GM12873 (cell line): ENCODE measurements at regions not wholly inside any gene's neighbourhood (a gene's known extent, or its start where the extent isn't known, plus 50 kb on each side); places are given as distances from the start of the nearest gene placed in this dataset.

Experiments used
- TF ChIP-seq, protein P1 (sequence below): IDR thresholded peaks from 2 replicates; pipeline ENCODE4 v1.5.1; 2012; ENCODE audit warnings: low read depth, mild to moderate bottlenecking, moderate library complexity, low read length, control low read depth; ENCODE audit not compliant: insufficient read depth; ENCODE audit errors: missing control alignments

DNA sequence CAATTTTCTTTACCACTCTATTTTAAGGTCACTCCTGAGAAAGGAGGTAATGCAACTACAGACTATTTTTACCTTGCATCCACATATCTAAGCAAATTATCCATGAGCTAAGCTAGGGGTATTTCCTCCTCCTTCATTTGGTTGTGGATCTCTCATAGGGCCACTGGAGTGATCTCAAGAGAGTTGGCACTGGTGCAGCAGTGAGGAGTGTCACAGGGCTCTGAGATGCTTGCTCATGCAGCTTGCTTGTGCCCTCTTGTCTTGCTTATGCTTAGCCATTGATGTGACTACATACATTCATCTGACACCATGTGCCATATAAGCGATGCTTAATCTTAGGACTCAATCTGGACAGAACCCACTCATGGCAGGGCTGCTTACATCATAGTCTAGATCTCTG lies 950.3 kb downstream of the TSN start:
- TF ChIP-seq, protein P1, sequence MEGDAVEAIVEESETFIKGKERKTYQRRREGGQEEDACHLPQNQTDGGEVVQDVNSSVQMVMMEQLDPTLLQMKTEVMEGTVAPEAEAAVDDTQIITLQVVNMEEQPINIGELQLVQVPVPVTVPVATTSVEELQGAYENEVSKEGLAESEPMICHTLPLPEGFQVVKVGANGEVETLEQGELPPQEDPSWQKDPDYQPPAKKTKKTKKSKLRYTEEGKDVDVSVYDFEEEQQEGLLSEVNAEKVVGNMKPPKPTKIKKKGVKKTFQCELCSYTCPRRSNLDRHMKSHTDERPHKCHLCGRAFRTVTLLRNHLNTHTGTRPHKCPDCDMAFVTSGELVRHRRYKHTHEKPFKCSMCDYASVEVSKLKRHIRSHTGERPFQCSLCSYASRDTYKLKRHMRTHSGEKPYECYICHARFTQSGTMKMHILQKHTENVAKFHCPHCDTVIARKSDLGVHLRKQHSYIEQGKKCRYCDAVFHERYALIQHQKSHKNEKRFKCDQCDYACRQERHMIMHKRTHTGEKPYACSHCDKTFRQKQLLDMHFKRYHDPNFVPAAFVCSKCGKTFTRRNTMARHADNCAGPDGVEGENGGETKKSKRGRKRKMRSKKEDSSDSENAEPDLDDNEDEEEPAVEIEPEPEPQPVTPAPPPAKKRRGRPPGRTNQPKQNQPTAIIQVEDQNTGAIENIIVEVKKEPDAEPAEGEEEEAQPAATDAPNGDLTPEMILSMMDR: no peak

DNA sequence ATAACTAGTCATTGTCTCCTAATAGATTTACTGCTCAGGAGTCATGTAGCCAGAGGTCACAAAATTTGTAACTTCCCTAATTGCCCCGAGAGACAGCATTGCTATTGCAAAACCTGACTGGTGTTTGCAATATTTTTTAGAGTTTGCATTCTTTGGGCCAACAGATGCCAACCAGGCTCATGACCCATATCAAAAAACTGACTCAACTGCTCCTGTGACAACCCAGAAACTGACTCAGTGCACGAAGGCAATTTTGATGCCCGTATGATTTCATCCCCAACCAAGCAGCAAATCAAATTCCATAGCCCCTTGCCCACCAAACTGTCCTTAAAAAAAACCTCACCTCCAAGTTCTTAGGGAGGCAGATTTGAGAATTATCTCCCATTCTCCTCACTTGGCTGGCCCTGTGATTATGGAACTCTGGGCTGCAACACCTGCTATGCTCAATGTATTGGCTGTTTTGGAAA lies 951.3 kb downstream of the TSN start:
- TF ChIP-seq, protein P1: no peak

- TF ChIP-seq, protein P1: no peak
Measured at GRCh38 chr2:122707224-122707824, 951.9 kb downstream of the TSN start.

- TF ChIP-seq, protein P1: no peak
Measured at GRCh38 chr2:122710049-122710448, 954.6 kb downstream of the TSN start.

- TF ChIP-seq, protein P1: no peak
Measured at GRCh38 chr2:122713800-122714199, 958.3 kb downstream of the TSN start.

DNA sequence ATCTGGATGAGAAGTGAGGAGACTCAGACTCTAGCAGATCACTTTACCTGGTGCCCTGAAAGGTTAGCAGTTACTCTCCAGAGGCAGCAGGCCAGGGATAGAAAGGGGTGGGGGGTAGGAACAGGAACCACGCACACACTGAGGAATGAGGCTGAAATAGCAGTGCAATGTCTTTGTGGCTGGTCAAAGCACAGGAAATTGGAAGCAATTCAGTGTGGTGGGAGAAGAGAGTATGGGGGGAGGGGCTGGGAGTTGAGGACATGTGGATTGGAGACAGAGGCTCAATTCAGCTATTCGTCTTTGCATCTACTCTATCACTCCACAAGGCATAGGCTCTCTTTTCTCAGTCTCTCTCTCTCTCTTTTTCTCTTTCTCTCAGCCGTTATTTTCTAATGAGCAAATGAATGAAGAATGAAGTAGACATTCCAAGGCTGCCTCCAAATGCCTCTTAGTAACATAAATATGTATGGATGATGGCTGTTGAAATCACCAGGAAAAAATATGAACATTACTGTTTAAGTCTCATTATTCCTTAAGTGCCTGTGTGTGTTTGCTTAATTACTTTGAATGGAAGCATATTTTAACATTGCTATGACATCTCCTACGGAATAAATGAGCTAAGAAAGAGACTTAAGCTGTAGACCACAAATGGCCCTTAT lies 979.4 kb downstream of the TSN start:
- TF ChIP-seq, protein P1: no peak

DNA sequence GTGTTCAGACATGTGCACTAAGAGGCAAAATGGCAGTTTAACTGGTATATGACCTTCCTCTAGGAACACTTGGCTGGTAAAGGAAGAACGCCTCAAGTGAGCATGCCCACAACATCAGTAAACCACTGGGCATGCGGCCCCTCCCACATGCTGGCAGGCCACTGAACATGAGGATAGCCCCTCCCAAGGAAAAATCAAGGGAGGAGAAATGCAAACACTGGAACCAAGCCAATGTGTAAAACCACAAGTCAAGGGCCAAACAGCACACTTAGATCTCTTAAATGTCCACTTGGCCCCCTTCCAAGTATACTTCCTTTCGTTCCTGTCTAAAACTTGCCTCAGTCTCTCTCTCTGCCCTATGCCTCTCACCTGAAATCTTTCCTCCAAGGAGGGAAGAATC lies 980.8 kb downstream of the TSN start:
- TF ChIP-seq, protein P1: no peak
